ENCODE measurements at regions not wholly inside any gene's neighbourhood (a gene's known extent, or its start where the extent isn't known, plus 50 kb on each side); places are given as distances from the start of the nearest gene placed in this dataset.

- no peak for DNase-seq (ENCODE audit: low read depth in 2 of 2)
These were observed 373.4 kb upstream of the CTNND2 start for GRCh38 chr5:12277504-12278192.

DNA sequence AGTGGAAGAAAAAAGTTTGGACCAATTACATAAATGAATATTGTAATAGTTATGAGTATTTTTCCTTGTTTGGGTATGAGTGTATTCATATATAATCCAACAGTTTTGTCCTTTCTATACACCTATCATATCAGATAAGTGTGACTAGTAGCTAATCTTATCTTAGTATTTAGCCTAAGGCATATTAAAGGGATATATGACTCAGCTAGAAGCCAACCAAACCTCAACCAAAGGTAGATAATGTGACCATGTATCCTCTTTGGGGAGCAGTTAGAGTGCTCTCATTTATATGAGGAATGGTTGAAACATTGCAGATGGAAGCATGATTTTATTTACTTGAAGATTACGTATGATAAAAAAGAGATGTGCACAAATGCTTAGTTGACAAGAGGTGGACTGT, 370.0 kb upstream of the CTNND2 start:
- no peak for DNase-seq (ENCODE audit: low read depth in 2 of 2)

- DNase-seq (ENCODE audit: low read depth in 2 of 2): no peak
These were observed 368.1 kb upstream of the CTNND2 start for GRCh38 chr5:12272389-12272788.

DNA sequence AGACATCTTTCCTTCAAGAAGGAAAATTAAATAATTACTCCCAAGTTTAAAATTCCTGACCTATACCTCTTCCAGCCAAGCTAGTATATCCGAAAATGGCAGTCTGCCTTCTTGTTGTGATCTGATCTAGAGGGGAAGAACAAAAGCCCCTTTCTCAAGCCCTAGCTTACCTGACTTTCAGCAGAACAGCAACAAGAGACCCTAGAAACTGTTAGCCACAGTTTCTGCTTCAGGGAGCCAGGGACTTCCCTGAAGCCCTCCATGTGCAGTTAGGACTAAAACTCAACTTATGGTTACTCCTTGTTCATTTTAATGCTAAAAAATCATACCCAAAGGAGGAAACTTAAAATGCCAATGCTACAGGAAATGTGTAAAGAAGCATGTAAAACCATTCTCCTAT, 366.7 kb upstream of the CTNND2 start:
- DNase-seq (ENCODE audit: low read depth in 2 of 2): no peak

GRCh38 chr5:12269164-12269563, 364.9 kb upstream of the CTNND2 start:
- DNase-seq (ENCODE audit: low read depth in 2 of 2): no peak

DNA sequence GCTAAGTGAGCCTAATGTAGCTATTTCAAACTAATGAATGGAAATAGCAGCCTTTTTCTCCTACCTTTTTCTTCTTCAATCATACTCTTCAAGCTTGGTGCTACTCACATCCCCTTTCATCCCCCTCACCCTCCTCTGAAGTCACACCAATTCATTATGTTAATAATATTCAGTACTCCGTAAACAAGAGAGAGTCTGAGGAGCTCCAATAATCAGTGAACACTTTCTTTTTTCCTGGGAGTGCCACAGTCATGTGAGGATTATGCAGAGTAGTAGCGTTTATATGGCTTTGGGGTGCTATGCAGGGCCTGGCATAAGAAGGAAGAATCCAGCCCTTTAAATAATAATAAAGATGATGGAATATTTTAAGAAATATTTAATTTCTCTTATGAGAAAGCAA, 354.3 kb upstream of the CTNND2 start:
- no peak for DNase-seq (ENCODE audit: low read depth in 2 of 2)

- no peak for DNase-seq (ENCODE audit: low read depth in 2 of 2)
These were observed 346.2 kb upstream of the CTNND2 start for GRCh38 chr5:12250454-12250853.

DNA sequence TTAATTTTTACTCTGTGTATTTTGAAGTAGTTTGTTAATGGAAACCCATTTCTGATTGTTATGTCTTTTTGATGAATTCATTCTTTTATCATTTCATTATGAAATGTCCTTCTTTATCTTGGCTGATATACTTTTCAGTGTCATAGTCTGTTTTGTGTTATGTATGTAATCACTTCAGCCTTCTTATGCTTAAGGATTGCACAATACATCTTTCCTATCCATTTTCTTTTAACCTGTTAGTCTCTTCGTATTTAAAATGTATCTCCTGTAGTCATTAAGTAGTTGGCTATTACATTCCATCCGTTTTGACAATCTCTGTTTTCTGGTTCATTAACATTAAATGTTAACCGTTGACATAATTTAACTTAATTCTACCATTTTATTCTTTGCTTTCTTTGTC, 344.6 kb upstream of the CTNND2 start:
- DNase-seq (ENCODE audit: low read depth in 2 of 2): no peak

GRCh38 chr5:12246036-12246435, 341.8 kb upstream of the CTNND2 start:
- DNase-seq (ENCODE audit: low read depth in 2 of 2): no peak

DNA sequence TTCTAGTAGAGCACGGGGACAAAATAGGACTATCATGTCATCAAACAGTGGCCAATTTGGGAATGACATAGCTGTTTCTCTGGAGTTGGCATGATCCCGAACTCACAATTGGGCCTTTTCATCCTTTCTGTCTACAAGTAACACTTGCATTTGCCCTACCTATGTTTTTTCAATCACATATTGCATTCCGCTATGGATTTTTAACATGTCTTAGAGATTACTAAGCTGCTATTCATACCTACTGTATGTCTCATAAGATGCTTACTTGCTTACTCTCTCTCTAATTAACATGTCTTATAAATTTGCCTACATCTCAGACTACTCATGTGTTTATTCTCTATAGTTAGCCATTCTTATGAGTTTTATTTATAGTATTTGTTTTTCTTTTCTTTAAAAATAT, 341.2 kb upstream of the CTNND2 start:
- no peak for DNase-seq (ENCODE audit: low read depth in 2 of 2)

DNA sequence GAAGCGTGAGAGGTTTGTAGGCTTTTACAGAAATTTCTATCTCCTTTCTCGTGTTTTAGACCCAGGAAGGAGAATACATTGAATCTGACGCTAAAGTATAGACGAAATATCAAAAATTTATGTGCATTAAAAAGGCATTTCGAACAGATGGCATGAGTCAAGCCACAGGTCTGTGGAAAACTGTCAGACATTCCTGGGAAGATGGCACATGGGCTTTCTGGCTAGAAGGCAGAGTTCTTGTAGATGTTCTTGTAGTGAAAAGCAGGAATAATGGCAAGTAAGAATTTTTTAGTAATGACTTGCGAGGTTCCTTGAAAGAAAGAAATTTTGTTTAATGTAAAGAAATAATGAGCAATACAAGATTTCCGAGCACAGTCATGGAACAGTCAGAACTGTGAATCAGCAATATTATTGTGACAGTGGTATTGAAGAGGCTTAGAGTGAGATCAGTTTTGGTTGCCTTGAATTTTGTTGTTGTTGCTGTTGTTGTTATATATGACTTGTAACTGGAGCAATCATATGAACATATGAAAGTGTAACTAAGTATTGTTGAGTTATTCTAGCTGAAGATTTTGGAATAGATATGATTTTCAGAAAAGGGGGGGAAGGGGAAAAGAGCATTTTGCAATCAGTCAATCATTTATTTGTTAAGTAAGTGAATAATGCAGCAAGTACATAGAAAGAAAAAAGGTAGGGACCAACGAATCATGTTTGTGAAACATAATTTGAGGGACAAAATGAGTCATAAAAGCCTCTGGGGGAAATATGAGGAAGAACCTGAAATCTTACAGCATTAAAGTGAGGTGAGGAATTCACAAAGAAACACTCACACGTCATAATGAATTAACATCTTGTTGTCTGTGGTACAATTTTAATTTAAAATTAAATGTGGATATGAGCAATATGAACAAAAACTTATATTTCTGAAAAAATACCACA, 339.0 kb upstream of the CTNND2 start:
- DNase-seq (ENCODE audit: low read depth in 2 of 2): no peak

DNA sequence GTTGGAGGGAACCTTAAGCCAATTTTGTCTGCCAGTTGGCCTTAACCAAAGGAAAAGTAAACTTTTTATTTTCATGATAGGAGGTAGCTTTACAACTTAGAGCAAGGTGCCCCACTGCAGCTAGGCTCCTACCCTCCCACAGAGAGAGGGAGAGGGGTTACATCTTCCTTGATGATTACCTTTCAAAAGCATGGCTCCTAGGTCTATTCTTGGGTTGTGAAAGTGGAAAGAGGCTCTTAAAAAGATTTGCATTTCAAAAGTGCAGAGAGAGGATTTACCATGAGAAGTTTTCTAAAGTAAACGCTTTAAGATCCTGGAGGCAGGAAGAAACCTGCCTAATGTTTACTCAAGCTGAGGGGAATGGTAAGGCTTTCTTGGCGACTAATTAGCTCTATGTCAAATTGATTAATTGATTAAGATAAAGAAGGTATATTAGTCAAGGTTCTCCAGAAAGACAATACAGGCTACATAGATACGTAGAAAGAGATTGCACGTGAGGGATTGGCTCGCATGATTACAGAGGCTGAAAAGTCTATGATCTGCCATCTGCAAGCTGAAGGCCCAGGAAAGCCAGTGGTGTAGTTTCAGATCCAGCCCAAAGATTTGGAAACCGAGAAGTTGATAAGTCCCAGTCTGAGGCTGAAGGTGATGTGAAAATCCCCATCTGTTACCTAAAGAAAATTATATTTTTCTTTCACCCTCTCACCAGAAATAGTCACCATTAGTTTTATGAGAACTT, 333.8 kb upstream of the CTNND2 start:
- no peak for DNase-seq (ENCODE audit: low read depth in 2 of 2)

DNA sequence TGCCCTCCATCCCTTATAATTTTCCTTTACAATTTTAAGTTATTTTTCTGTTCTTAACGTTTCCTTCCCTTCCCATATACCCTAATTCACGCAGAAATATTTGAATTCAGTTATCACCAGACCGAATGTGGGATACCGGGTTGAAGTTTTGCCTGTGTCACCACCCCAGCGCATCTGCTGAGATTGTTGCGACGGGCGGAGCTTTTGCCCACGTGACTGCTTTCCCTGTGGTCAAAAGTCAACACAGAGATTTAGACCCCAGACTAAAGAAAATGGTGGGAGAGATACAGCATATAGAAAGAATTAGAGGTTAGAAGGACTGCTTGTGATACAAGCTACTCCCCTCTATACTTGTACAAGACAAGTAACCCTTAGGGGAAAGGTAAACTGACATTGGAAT, 326.4 kb upstream of the CTNND2 start:
- no peak for DNase-seq (ENCODE audit: low read depth in 2 of 2)

GRCh38 chr5:12217039-12217438, 312.8 kb upstream of the CTNND2 start:
- no peak for DNase-seq (ENCODE audit: low read depth in 2 of 2)

- DNase-seq (ENCODE audit: low read depth in 2 of 2): no peak
These were observed 310.2 kb upstream of the CTNND2 start for GRCh38 chr5:12214267-12215015.

DNA sequence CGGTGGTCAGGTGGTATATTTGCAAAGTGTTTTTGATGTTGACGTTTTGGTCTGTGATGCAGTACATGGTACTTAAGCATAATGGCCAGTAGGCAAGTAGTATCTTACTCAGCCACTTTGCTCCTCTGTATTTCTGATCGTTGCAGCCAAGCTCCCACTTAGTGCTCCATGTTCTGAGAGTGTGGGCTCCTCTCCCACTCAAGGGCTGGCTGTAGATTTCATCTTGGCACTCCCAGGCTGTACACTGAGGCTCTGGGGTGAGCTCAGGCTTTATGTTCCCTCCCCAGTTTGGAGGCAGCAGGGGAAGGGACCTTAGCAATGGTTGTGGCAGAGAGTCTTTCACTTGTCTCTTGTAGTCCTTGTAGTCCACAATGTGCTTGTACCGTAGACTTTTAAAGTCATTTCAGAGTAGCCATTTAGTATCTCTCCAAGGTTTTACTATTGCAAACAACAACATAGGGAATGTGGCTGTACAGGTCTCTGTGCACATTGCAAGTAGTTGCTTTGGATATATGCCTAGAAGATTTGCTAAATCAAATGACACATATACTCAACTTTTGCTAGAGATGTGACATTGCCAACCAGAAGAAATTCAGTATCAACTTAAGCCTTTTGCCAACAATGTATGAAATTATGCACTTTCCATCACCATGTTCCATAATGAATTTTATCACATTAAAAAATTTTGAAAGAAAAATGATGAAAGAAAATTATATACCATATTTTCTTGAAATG, 304.3 kb upstream of the CTNND2 start:
- DNase-seq (ENCODE audit: low read depth in 2 of 2): no peak

DNA sequence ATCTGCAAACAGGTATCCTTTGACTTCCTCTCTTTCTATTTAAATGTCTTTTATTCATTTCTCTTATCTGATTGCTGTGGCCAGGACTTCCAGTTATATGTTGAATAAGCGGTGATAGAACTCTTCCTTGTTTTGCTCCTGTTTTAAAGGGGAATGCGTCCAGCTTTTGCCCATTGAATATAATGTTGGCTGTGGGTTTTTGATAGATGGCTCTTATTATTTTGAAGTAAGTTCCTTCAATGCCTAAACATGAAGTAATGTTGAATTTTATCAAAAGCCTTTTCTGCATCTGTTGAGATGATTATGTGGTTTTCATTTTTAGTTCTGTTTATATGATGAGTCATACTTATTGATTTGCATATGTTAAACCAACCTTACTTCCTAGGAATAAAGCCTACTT, 300.5 kb upstream of the CTNND2 start:
- DNase-seq (ENCODE audit: low read depth in 2 of 2): no peak

DNA sequence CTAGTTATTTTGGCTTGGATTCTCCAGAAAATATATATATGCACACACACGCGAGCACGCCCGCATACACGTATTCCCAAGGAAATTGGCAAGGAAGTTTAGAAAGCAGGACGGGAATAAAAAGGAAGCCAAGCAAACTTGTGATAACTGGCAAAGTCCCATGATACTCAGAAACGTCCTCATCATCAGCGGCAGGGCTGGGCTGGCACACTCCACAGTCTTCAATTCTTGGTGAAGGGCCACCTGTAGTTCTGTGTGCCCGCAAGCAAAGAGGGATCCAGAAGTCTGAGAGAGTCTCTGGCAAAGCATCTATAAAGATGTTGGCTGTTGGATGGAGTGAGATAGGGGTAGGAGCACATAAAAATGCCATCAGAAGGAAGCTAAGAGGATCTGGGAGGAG, 289.3 kb upstream of the CTNND2 start:
- DNase-seq (ENCODE audit: low read depth in 2 of 2): no peak

GRCh38 chr5:12183003-12183402, 278.8 kb upstream of the CTNND2 start:
- no peak for DNase-seq (ENCODE audit: low read depth in 2 of 2)

DNA sequence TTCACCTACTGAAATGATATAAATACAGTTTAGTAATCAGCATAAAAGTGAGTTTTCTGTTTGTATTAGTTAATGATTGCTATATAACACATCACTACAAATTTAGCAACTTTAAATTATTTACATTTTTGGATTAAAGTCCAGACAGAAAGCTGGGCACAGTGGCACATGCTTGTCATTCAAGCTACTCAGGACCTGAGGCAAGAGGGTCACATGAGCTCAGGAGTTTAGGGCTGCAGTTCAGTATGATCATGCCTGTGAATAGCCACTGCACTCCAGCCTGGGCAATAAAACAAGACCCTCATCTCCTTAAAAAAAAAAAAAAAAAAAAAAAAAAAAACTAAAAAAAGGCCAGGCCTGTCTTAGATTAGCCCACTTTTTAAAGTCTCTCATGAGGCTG, 273.6 kb upstream of the CTNND2 start:
- no peak for DNase-seq (ENCODE audit: low read depth in 2 of 2)

GRCh38 chr5:12177225-12177624, 273.0 kb upstream of the CTNND2 start:
- DNase-seq (ENCODE audit: low read depth in 2 of 2): no peak

All from lung microvascular endothelial cell (primary cell).